VCaP (cell line): ENCODE measurements at regions not wholly inside any gene's neighbourhood (a gene's known extent, or its start where the extent isn't known, plus 50 kb on each side); places are given as distances from the start of the nearest gene placed in this dataset.
A peak's percentile ranks its signal among the peaks of the same experiment; 100 is the strongest.

Experiments
- H3K27ac ChIP-seq: fragments of 450-650 bp; 2 replicates; pipeline ENCODE4 v1.5.1; 2017
- CTCF ChIP-seq: fragments of 450-650 bp; conservative IDR thresholded peaks from 2 replicates; pipeline ENCODE4 v1.5.1; 2017; ENCODE audit warnings: mild to moderate bottlenecking, moderate library complexity

- TF ChIP-seq CTCF = no peak
- no peak overlapping the region for H3K27ac ChIP-seq
Observed at GRCh38 chr3:148343416-148343815, 354.3 kb upstream of the AGTR1 start.

- TF ChIP-seq CTCF = no peak
- no peak overlapping the region for H3K27ac ChIP-seq
Observed at GRCh38 chr3:148344521-148344920, 353.2 kb upstream of the AGTR1 start.

- no peak overlapping the region for H3K27ac ChIP-seq
- no peak for TF ChIP-seq CTCF
Observed at GRCh38 chr3:148360051-148360450, 337.7 kb upstream of the AGTR1 start.

GRCh38 chr3:148366743-148367410 is 330.8 kb upstream of the AGTR1 start:
- peak; percentile 54 for TF ChIP-seq CTCF
- H3K27ac ChIP-seq = no peak overlapping the region

GRCh38 chr3:148367756-148368155 is 329.9 kb upstream of the AGTR1 start:
- no peak for TF ChIP-seq CTCF
- H3K27ac ChIP-seq = no peak overlapping the region

- TF ChIP-seq CTCF = no peak
- H3K27ac ChIP-seq = no peak overlapping the region
Observed at GRCh38 chr3:148369381-148369780, 328.3 kb upstream of the AGTR1 start.

- H3K27ac ChIP-seq = no peak overlapping the region
- no peak for TF ChIP-seq CTCF
Observed at GRCh38 chr3:148372206-148372875, 325.4 kb upstream of the AGTR1 start.
